Kidney glomerular epithelial cell (primary cell): ENCODE measurements at regions not wholly inside any gene's neighbourhood (a gene's known extent, or its start where the extent isn't known, plus 50 kb on each side); places are given as distances from the start of the nearest gene placed in this dataset.

Experiments used
- DNase-seq: peaks from one replicate; lab custom pipeline; 2025; lab: John Stamatoyannopoulos, UW

DNA sequence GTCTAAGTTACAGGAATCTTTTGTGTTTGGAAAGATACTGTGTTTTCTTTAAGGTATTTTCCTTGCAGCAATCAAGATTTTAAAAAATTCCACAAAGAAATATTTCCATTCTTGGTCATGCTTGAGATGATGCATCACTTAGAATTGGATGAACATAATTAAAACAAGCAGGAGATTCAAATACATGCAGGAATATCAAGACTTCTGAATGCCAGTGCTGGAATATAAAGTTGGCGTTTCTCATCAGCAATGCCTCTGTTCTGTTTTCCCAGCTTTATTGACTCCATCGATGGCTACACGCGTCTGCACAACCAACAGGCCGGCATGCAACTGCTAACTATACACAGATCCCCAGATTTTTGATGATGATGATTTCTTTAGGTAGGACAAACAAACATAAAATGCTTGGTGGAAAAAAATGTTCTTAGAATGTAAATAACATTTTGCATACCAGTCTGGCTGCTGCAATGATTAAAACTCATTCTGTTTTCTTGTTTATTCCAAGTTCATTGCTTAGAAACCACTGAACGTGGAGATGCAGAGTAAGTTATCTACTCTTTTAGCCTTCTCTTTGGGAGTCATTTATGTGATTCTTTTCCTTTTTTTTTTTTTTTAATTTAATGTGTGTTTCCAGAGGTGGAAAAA is 91.3 kb upstream of the FAM171A1 start:
- no peak for DNase-seq

DNA sequence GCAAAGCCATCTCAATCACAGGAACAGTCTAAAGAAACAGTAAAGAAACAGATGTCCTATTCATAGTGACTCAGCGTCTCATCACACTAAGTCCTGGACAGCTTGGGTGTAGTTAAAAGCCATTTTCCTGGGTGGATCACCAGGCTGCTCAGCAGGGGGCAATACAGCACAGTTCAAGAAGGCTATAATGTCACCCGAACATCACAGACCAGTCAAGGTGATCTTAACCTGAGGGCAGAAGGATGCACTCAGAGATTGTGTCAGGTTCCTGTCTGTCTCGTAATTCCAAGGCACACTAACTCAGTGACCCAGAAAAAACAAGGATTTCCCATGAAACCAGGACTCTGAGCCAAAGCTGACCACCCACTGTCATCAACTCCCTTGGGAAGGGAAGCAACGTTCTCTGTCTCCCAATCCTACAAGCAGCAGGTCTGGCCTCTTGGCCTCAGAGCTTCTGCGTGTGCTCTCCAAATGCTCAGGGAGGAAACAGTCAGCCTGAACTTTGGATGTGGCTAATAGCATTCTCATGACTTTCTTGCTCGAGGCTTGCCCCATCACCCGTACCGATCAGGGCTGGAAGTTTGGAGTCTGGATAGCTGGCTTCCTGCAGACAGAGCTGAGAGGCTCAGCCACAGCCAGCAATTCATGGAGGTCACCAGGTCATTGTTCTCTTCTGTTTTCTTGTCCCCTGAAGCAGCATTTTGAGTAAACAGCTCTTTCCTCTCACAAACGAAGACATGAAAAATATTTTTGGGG is 90.4 kb upstream of the FAM171A1 start:
- no peak for DNase-seq

DNA sequence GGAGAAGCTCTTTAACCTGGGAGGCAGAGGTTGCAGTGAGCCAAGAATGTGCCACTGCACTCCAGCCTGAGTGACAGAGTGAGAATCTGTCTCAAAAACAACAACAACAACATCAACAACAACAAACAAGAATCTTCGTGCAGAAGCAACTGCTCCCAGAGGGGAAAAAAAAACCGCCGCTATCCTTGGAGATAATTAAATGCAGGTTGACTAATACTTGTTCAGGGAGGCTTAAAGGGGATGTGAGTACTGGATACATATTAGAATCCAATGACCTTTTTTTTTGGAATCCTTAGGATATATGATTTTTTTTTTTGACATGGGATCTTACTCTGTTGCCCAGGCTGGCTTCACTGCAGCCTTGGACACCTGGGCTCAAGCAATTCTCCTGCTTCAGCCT is 89.6 kb upstream of the FAM171A1 start:
- no peak for DNase-seq

DNA sequence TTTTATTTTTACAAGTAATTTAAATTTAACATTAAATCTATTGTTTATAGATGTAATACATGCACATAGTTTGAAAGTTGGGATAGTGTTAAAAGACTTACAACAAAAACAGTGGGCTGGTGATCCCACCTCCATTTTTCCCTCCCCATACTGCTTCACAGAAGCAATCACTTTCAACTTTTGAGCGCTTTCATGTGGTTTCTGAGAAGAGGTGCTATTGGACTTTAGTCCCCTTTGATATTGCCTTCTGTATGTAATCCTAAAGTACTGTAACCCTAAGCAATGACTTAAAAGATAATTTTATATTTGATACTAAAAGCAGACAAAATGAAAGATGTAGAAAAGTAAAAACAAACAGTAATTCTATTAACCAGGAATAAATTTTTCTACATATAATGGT is 88.1 kb upstream of the FAM171A1 start:
- no peak for DNase-seq

DNA sequence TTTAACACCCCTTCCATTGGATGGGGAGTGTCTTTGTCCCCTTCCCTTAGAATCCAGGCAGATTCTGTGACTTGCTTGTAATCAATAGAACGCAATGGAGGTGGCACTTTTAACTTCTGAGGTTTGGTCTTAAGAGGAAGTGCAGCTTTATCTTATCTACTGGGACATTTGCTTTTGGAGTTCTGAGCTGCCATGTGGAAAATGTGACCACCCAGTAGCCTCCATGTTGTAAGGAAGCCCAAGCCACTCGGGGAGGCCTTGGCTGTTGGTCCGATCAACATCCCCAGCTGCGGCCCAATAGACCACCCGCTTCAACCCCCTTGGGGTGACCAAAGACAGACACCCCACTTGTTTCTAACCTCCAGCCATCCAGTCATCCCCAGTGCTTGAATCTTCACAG is 86.3 kb upstream of the FAM171A1 start:
- no peak for DNase-seq

DNA sequence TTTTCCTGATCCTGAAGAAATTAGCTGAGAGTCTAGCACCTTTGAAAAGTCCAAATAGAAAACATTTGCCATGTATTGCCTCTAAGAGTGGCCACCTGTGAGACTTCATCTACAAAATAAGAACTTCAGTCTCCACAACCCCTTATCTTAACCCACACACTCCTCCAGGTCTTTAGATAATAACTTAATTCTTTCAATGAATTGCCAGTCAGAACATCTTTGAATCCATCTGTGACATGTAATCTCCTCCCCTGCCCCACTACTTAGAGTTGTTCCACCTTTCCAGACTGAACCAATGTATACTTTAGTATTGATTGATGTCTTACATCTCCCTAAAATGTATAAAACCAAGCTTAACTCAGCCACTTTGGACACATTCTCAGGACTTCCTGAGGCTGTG is 84.4 kb upstream of the FAM171A1 start:
- no peak for DNase-seq

DNA sequence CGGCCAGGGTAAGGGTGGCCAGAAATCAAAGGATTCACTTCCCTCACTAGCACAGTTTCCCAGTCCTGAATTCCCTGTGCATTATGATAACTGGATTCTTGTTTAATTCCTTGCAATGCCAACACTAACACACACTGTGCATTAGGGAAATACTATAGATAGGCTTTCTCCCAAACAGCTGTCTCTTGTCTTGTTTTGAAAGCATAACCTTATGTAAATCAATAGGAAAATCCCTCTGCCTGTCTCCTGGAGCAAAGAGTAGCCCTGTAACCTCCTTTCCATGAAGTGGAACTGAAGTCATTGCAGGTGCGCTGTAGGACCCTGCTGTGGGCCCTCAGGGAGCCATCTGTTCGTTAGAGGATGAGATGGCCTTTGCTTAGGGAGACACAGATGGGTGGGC is 82.8 kb upstream of the FAM171A1 start:
- no peak for DNase-seq

DNA sequence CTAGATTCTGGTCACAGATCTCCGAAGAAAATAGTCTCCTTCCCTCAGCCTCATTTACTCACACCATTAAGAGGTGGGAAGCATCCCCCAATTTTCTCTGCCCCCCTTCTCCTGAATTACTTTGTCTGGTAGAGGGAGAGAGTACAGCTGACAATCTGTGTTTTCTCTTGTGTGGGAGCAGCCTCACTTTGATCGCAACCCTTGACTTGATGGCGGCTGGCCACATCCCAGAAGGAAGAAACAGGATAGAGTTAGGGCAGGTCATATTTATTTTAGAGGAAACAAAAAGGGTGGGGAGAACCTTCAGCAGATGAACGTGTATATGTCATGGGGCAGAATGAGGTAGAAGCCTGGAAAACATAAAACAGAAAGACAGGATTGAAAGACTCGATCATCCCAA is 82.4 kb upstream of the FAM171A1 start:
- no peak for DNase-seq

DNA sequence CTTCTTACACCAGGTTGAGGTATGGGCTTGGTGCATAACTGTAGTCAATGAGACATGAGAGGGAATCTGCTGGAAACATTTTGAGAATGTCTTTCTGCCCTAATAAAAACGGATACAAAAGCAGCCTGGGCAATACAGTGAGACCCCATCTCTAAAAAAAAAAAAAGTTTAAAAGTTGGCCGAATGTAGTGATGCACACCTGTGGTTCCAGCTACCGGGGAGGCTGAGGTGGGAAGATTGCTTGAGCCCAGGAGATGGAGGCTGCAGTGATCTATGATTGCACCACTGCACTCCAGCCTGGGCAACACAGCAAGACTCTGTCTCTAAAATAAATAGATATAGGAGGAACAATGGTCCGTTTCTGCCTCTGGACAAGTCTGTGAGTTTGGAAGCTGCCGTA is 81.5 kb upstream of the FAM171A1 start:
- no peak for DNase-seq

DNA sequence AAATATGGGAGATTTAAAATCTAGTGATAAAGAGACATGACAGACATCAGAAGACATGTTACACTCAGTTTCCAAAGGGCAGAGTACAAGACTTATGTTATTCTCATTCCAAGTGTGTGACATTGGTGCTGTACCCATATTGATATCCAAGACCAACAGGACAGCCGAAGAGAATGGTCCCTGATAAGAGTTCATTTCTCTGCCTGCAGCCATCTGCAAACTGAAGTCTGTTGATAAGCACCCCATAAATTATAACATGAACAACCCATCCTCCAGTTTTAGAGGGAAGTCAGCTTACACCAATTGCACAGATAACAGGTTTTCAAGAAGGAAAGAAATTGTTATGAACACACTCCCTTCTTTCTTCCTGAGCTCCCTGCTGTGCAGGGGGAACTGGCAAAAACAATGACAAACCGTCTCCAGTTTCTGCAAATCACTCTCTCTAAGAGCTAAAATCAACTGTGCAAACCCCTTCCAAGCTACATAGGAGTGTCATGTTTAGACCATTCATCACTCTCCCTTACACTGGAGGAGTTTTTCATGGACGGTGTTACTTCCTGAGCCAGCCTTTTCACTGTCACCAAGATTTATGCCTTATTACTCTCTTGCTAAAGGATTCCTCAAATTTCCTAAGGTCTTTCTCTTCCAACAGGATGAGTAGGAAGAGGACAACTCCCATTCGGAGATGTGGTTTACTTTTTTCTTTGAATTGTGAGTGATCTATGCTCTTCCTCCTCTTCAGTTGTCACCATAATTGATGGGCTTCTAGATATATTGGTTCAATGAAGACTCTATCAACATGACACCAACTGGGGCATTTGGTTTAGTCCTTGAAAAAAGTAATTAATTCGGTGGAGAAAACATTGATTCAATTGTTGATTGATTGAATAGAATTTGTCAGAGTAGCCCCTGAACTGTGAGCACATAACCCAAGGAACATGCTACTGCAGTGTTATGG is 80.3 kb upstream of the FAM171A1 start:
- no peak for DNase-seq

DNA sequence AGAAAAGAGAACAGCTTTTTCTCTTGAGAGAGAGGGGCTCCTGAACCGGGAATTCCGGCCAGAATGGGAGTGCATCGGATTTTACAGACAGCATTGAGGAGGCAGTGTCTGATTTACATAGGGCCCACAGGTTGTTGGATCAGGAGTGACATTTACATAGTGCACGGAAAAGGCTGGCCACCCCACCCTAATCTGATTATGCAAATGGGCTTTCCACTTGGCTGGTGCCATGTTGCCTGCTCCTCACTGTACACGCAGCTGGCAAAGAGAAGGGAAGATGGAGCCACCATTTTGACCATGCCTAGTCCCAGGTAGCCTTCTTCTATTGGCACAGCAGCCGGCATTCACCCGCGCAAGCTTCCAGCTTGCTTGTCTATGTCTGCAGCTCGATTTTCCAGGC is 77.5 kb upstream of the FAM171A1 start:
- DNase-seq = no peak

DNA sequence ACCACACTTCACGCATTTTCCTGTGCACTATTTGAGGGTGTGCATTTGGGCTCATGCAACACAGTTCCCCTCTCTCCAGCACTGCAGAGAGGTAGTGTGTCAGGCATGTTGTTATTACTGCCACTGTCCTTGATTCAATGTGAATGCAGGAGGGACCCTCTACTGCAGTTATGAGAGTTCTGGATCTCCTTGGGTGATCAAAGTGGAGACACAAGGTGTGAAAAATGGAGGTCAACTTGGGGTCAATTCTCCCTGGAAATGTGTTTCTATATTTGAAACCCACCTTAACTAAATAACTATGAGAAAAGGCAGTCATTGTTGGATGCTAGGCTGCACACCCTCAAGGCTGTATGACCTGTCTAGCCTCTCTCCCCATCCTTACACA is 73.9 kb upstream of the FAM171A1 start:
- no peak for DNase-seq

DNA sequence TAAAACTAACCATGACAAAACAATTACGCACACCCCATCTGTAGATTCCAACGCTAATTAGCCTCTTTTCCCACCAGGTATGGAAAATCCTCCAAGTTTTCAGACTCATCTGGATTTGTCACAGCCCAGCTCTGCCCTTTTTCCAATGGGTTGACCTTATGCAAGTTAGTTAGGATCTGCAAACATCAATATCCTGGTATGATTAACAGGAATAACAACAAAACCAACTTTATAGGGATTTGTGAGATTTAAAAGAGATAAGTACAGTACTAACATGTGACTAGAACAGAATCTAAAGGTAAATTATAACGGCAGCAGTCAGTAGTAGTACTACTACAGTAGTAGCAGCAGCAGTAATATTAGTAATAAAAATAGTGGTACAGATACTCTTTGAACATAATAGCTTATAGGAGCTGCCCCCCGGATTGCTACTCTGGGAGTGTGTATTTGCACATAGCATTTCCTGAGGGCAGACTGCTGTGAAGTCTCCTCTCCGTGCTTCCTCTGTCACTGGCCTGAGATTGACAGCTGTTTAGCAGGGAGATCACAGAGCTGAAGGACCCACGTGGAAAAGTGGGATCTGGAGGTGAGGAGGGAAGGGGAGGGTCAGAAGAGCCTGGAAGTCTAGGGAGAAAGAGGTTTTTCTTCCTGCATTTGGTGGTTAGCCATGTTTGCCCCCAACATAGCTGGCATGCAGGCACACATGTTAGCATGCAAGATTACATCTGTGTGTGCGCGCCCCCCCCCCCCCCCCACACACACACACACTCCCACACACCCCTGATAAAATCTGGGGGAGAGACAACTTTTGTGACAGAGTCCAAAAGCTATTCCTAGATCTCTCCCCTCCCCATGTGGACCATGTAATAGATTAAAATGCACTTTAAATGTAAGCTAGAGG is 73.3 kb upstream of the FAM171A1 start:
- no peak for DNase-seq

DNA sequence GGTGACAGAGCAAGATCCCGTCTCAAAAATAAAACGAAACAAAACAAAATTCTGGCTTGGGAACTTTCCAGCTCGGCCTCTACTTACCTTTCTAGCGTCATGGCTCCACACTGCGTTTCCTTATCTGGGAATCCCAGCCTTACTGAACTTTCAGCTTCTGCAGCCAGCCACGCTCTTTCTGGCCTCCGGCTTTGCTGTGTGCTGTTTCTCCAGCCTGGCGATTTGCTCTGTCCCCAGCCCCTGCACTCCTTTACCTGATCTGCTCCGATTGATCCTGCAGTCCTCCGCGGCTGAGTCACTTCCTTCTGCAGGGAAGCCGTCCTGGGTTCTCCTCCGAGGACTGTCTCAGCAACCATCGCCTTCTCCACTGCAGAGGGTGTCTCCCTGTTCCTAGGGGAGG is 71.0 kb upstream of the FAM171A1 start:
- DNase-seq = no peak

DNA sequence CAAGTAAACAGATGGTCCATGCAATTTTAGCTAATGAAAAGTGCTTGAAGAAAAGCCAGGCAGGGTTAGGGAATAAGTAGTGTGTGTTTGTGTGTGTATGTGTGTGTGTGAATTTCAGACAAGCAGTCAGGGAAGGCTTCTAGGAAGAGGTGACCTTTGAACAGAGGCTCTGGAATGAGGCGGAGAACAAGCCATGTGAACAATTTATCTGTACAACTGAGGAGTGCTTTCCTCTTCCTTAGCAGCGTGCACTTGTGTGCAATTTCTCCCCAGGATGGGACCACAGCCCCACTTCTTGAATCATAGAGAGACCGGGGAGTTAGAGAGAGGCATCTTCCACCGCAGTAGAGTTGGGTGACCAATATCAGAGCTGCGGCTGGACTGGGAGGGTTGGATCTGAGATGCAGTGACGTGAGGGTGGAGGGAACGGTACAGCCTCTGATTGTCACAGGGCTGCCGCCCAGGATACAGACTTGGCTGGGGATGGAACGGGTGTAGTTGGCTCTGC is 69.2 kb upstream of the FAM171A1 start:
- no peak for DNase-seq

DNA sequence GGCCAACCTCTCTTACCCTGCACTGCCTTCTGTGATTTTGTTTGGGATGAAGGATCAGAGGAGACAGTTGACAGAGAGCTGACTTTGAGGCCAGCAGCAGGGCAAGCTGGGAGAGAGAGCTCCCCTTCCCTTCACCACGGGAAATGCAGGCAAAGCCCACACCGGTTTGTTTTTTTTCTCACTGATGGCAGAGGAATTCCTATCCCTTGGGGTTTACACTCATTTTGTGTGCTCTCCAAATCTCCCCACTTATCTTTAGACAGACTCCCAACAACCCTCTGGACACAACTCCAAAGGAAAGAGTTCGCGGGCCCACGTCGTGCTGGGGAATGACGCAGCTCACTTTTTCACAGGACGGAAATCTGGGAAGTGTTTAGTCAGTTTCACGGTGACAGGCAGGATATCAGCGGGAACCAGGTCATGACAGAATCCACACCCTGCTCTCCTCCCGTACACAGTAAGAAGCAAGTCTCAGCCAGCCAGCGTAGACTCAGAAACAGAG is 68.3 kb upstream of the FAM171A1 start:
- peak; percentile 7 for DNase-seq

DNA sequence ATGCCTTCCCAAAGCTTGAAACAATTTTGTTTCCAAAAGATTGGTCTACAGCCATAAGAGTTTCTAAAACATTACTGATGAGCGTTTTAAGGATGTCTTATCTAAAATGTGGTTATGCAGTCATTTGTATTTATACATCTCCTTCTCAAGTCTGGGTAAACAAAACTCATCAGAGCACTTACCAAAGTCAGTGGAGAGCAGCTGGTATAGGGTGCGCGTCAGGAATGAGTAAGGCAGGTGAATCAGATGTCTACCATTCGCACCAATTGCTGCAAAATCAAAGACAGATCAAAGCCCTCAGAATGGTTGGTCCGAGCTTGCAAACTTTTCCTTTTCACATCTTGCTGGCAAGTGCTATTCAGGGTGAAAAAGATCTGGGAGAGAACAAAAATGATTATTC is 65.6 kb upstream of the FAM171A1 start:
- no peak for DNase-seq

DNA sequence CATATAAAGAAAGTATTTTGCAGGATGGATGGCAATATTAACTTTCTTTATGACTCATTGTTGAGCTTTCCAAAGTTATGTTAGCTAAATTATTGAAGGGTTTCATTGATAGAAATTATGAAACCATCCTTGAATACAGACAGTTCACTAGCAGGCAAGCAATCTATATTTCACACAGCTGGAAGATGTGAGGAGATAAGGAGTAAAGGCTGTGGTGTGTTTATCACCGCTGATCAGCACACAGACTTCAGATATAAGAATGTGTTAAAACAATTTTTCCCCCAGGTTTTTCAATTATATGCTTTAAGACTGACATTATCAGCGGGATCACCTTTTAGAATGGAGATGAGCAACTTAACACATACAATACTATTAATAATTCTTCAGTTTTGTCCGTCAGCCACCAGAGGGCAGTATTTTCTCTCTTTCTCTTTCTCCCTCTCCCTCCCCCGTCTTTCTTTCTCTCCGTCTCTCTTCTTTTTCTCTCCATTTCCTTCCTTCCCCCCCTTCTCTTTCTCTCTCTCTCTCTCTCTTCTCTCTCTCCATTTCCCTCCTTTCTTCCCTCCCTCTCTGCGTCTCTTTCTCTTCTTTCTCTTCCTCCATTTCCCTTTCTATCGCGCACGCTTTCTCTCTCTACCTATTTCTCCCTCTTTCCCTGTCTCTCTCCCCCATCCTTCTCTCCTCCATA is 62.9 kb upstream of the FAM171A1 start:
- DNase-seq = peak; percentile 27

DNA sequence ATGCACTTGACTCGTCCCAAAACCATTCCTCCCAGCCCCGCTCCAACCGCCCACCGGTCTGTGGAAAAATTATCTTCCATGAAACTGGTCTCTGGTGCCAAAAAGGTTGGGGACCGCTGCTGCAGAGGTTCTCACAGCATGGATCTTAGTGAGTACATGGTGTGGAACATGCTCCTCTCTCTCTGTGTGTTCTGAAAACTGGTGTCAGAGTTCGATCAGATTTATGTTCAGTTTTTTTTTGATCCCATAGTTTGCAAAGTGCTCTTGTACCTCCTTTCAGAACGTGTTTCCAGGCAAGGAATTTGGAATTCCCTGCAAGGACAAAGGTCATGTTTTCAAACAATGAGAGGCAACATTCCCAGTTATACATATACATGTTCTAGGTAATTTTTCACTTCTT is 61.2 kb upstream of the FAM171A1 start:
- DNase-seq = no peak

DNA sequence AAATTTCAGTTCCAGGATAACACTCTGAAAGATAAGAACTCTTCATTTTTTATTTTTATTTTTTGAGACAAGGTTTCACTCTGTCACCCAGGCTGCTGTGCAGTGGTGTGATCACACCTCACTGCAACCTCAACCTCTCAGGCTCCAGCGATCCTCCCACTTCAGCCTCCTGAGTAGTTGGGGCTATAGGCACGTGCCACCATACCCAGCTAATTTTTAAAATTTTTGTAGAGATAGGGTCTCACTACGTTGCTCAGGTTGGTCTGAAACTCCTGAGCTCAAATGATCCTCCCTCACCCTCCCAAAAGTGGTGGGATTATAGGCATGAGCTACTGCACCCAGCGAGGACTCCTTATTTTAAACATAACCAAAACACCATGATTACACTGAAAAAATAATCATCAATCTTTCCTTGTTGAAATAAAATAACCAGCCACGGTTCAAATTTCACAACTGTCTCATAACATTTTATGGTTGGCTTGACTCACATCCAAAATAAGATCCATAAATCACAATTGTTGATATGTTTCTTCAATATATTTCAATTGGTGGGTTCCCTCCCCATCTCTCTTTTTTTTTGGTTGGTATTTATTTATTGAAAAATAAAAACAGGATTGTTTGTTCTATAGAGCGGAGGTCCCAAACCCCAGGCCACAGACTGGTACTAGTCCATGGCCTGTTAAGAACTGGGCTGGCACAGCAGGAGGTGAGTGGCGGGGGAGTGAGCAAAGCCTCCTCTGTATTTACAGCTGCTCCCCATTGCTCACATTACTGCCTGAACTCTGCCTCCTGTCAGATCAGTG is 60.1 kb upstream of the FAM171A1 start:
- no peak for DNase-seq
